HG02610 (cell line): ENCODE measurements at regions not wholly inside any gene's neighbourhood (a gene's known extent, or its start where the extent isn't known, plus 50 kb on each side); places are given as distances from the start of the nearest gene placed in this dataset.
A peak's percentile ranks its signal among the peaks of the same experiment; 100 is the strongest.
"Not testable (repeated sequence)": the region's sequence is repeated elsewhere in the genome, so short reads cannot be mapped to it uniquely, and the experiment has no call there.

ENCODE experiments used
- ATAC-seq: cut with Tn5 transposase; IDR thresholded peaks from one replicate; pipeline ENCODE4 v1.9.1; 2021; ENCODE audit warnings: mild to moderate bottlenecking, moderate library complexity; ENCODE audit not compliant: unreplicated experiment

GRCh38 chr1:146521804-146522203, 293.0 kb upstream of the NOTCH2NLA start:
- ATAC-seq: not testable (repeated sequence)

GRCh38 chr1:146513754-146514153, 284.9 kb upstream of the NOTCH2NLA start:
- ATAC-seq: not testable (repeated sequence)

- not testable (repeated sequence) for ATAC-seq
These were observed 282.4 kb upstream of the NOTCH2NLA start for GRCh38 chr1:146511047-146511777.

- not testable (repeated sequence) for ATAC-seq
These were observed 281.6 kb upstream of the NOTCH2NLA start for GRCh38 chr1:146510248-146510983.

- not testable (repeated sequence) for ATAC-seq
These were observed 275.3 kb upstream of the NOTCH2NLA start for GRCh38 chr1:146504121-146504520.

GRCh38 chr1:146487555-146487954, 258.7 kb upstream of the NOTCH2NLA start:
- not testable (repeated sequence) for ATAC-seq

- ATAC-seq: not testable (repeated sequence)
These were observed 258.3 kb upstream of the NOTCH2NLA start for GRCh38 chr1:146487155-146487554.

GRCh38 chr1:146486300-146487014, 257.6 kb upstream of the NOTCH2NLA start:
- ATAC-seq: not testable (repeated sequence)

- not testable (repeated sequence) for ATAC-seq
These were observed 255.4 kb upstream of the NOTCH2NLA start for GRCh38 chr1:146484195-146484594.

- ATAC-seq: not testable (repeated sequence)
These were observed 250.4 kb upstream of the NOTCH2NLA start for GRCh38 chr1:146479188-146479587.

GRCh38 chr1:146478125-146478720, 249.4 kb upstream of the NOTCH2NLA start:
- not testable (repeated sequence) for ATAC-seq

GRCh38 chr1:146475086-146475485, 246.3 kb upstream of the NOTCH2NLA start:
- ATAC-seq: not testable (repeated sequence)

- ATAC-seq: not testable (repeated sequence)
These were observed 245.4 kb upstream of the NOTCH2NLA start for GRCh38 chr1:146474216-146474615.

GRCh38 chr1:146472192-146472861, 243.5 kb upstream of the NOTCH2NLA start:
- ATAC-seq: peak; percentile 77

GRCh38 chr1:146459939-146460338, 231.1 kb upstream of the NOTCH2NLA start:
- not testable (repeated sequence) for ATAC-seq

GRCh38 chr1:146459308-146459707, 230.5 kb upstream of the NOTCH2NLA start:
- ATAC-seq: not testable (repeated sequence)

- ATAC-seq: not testable (repeated sequence)
These were observed 220.0 kb upstream of the NOTCH2NLA start for GRCh38 chr1:146448877-146449246.

- not testable (repeated sequence) for ATAC-seq
These were observed 219.5 kb upstream of the NOTCH2NLA start for GRCh38 chr1:146448212-146448876.

GRCh38 chr1:146443871-146444222, 215.0 kb upstream of the NOTCH2NLA start:
- not testable (repeated sequence) for ATAC-seq
